Stimulated activated CD8-positive, alpha-beta memory T cell treated with anti-CD3 and anti-CD28 coated beads, Interleukin-7, amount 100 ng/mL, for 48 hours (primary cell): ENCODE measurements at regions not wholly inside any gene's neighbourhood (a gene's known extent, or its start where the extent isn't known, plus 50 kb on each side); places are given as distances from the start of the nearest gene placed in this dataset.

Experiments
- DNase-seq, 2 donors: peaks; one replicate each; pipeline ENCODE4 v3.0.0-alpha.2; 2020; ENCODE audit warnings: low read depth in 1 of 2; ENCODE audit errors: extremely low read depth in 1 of 2

GRCh38 chr6:4563156-4563555 is 213.0 kb upstream of the CDYL start:
- no peak for DNase-seq

GRCh38 chr6:4561773-4562400 is 214.3 kb upstream of the CDYL start:
- no peak for DNase-seq

- DNase-seq, result no peak
Measured at GRCh38 chr6:4561078-4561435, 215.1 kb upstream of the CDYL start.

GRCh38 chr6:4560221-4561077 is 215.8 kb upstream of the CDYL start:
- no peak for DNase-seq

- DNase-seq, result no peak
Measured at GRCh38 chr6:4559281-4559875, 216.8 kb upstream of the CDYL start.

GRCh38 chr6:4554645-4555044 is 221.6 kb upstream of the CDYL start:
- DNase-seq, result no peak

GRCh38 chr6:4553387-4553786 is 222.8 kb upstream of the CDYL start:
- DNase-seq, result no peak

GRCh38 chr6:4550227-4550597 is 226.0 kb upstream of the CDYL start:
- DNase-seq, result no peak

GRCh38 chr6:4549556-4550226 is 226.5 kb upstream of the CDYL start:
- DNase-seq, result no peak

GRCh38 chr6:4545893-4546292 is 230.3 kb upstream of the CDYL start:
- DNase-seq, result no peak

- no peak for DNase-seq
Measured at GRCh38 chr6:4543596-4543995, 232.6 kb upstream of the CDYL start.

GRCh38 chr6:4533576-4533975 is 242.6 kb upstream of the CDYL start:
- DNase-seq, result no peak

- DNase-seq, result no peak
Measured at GRCh38 chr6:4531406-4531805, 244.8 kb upstream of the CDYL start.

GRCh38 chr6:4522453-4522852 is 253.8 kb upstream of the CDYL start:
- no peak for DNase-seq

GRCh38 chr6:4521070-4521469 is 255.1 kb upstream of the CDYL start:
- no peak for DNase-seq

- no peak for DNase-seq
Measured at GRCh38 chr6:4518506-4518905, 257.7 kb upstream of the CDYL start.

GRCh38 chr6:4516206-4516605 is 260.0 kb upstream of the CDYL start:
- DNase-seq, result no peak

- no peak for DNase-seq
Measured at GRCh38 chr6:4513561-4513960, 262.6 kb upstream of the CDYL start.

GRCh38 chr6:4512051-4512471 is 264.1 kb upstream of the CDYL start:
- no peak for DNase-seq

GRCh38 chr6:4511641-4512020 is 264.6 kb upstream of the CDYL start:
- no peak for DNase-seq

- no peak for DNase-seq
Measured at GRCh38 chr6:4510906-4511640, 265.1 kb upstream of the CDYL start.
